Stomach (tissue), 4 donors: ENCODE measurements at regions not wholly inside any gene's neighbourhood (a gene's known extent, or its start where the extent isn't known, plus 50 kb on each side); places are given as distances from the start of the nearest gene placed in this dataset.

Experiments used
- EP300 ChIP-seq: sonication (generic); formaldehyde crosslinking; IDR thresholded peaks from one replicate; pipeline ENCODE4 v1.6.1; 2017; ENCODE audit warnings: antibody characterized with exemption
- POLR2A ChIP-seq, 4 donors: fragments of 450-650 bp; IDR thresholded peaks; one replicate each; pipeline ENCODE4 v1.6.1; 2016; ENCODE audit warnings: antibody characterized with exemption in 4 of 4, control low read depth in 2 of 4, mild to moderate bottlenecking in 1 of 4, moderate library complexity in 1 of 4
- POLR2AphosphoS5 ChIP-seq, 3 donors: sonication (generic); formaldehyde crosslinking; IDR thresholded peaks; one replicate each; pipeline ENCODE4 v1.6.1; 2016; ENCODE audit warnings: antibody characterized with exemption in 3 of 3

DNA sequence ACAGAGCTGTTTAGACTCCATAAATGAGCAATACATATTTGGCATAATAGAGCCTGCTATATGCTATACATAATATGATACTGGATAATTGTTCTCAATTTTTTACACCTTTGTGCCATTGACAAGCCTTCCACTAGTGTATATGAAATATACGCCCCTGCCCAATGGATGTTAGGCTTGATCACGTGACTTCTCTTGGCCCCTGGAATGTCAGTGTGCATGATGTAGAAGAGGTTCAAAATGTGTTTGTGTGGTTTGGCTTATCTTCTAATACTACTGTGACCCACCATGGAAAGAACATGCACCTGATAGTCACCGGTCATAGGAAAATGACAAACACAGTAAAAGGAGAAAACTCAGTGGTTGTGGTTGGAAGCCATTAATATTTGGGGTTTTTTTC lies 479.4 kb downstream of the PCDH20 start:
- TF ChIP-seq EP300, result no peak
- TF ChIP-seq POLR2A (IDR thresholded peaks at IDR 0.05), result no peak
- no peak for TF ChIP-seq POLR2AphosphoS5 (IDR thresholded peaks at IDR 0.05)
